Retinal pigment epithelial cell (primary cell): ENCODE measurements at regions not wholly inside any gene's neighbourhood (a gene's known extent, or its start where the extent isn't known, plus 50 kb on each side); places are given as distances from the start of the nearest gene placed in this dataset.

ENCODE experiments used
- DNase-seq: peaks from one replicate; pipeline ENCODE4 v3.0.0-alpha.2; 2010; ENCODE audit warnings: low read depth
- H3K4me3 ChIP-seq: 2 replicates; pipeline ENCODE4 v1.5.1; 2011; ENCODE audit warnings: mild to moderate bottlenecking, low read length, control low read depth, moderate library complexity
- TF ChIP-seq, protein P1 (sequence below): conservative IDR thresholded peaks from 2 replicates; pipeline ENCODE4 v1.5.1; 2011; ENCODE audit warnings: low read depth, low read length, control low read depth, inconsistent platforms

DNA sequence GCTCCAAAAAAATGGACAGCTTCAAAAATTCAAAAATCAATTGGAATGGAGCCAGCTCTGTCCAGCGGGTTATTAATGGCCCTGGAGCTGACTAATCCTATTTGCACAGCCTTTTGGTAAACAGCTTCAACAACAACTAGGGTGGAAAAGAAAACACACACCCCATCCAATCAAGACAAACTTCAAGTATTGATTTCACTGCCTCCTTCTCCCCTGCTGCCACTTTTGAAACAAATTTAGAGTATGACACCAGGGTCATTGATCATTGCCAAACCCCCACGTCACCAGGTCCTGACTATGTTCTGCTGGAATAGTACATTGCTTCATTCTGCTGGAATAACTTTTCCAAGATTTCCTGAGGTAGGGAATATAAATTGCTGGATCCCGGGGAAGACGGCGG lies 56.8 kb upstream of the GTF3A start:
- TF ChIP-seq, protein P1, sequence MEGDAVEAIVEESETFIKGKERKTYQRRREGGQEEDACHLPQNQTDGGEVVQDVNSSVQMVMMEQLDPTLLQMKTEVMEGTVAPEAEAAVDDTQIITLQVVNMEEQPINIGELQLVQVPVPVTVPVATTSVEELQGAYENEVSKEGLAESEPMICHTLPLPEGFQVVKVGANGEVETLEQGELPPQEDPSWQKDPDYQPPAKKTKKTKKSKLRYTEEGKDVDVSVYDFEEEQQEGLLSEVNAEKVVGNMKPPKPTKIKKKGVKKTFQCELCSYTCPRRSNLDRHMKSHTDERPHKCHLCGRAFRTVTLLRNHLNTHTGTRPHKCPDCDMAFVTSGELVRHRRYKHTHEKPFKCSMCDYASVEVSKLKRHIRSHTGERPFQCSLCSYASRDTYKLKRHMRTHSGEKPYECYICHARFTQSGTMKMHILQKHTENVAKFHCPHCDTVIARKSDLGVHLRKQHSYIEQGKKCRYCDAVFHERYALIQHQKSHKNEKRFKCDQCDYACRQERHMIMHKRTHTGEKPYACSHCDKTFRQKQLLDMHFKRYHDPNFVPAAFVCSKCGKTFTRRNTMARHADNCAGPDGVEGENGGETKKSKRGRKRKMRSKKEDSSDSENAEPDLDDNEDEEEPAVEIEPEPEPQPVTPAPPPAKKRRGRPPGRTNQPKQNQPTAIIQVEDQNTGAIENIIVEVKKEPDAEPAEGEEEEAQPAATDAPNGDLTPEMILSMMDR = no peak
- no peak overlapping the region for H3K4me3 ChIP-seq
- no peak for DNase-seq

DNA sequence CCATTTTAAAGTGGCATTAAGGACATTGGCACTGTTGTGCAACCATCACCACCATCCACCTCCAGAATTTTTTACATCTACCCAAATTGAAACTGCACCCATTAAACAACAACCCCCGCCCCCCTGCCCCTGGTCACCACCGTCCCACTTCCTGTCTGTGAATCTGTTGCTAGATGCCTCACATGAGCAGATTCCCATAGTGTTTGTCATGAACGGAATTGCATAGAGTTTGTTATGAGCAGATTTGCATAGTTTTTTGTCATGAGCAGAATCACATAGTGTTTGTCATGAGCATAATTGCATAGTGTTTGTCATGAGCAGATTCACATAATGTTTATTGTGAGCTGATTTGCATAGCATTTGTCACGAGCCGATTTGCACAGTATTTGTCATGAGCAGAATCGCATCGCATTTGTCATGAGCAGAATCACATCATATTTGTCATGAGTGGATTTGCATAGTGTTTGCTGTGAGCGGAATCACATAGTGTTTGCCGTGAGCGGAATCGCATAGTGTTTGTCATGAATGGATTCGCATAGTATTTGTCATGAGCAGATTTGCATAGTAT lies 54.0 kb upstream of the GTF3A start:
- no peak for DNase-seq
- H3K4me3 ChIP-seq = no peak overlapping the region
- TF ChIP-seq, protein P1 = no peak

DNA sequence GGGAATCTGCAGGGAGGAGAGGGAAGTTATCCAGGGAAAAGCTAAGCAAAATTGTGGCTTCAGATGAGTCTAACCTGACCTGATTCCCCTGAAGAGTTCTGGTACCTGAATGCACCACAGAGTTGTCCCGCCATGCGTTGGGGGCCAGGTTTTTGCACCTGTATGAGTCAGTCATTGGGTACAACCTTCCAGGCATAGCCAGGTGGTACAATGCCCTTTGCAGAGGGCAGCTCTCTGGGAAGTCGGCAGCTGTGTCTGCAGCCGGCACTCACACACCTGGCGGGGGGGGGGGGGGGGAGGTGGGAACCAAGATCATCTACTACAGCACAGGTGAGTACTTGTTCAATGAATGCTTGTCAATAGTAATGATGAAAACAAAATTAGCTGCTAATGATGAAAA lies 52.5 kb upstream of the GTF3A start:
- TF ChIP-seq, protein P1 = no peak
- H3K4me3 ChIP-seq = no peak overlapping the region
- no peak for DNase-seq

DNA sequence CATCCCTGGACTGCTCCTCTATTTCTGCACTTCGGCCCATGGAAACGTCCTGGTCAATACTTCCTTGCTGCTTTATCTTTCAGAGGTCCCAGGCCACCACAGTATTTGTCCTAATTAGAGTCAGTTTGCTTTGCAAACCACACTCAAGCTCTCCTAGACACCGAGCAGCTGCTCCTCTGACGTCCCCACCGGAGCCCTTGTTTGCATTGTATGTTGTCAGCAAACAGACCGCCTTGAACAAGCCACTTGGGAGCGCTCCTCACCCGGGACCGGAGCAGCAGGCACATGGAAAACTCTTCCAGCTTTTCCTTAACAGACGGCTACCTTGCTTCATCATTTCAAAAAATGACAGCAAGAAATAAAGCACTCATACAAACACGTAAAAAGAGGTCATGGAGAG lies 51.5 kb upstream of the GTF3A start:
- H3K4me3 ChIP-seq = no peak overlapping the region
- DNase-seq = no peak
- TF ChIP-seq, protein P1 = no peak

DNA sequence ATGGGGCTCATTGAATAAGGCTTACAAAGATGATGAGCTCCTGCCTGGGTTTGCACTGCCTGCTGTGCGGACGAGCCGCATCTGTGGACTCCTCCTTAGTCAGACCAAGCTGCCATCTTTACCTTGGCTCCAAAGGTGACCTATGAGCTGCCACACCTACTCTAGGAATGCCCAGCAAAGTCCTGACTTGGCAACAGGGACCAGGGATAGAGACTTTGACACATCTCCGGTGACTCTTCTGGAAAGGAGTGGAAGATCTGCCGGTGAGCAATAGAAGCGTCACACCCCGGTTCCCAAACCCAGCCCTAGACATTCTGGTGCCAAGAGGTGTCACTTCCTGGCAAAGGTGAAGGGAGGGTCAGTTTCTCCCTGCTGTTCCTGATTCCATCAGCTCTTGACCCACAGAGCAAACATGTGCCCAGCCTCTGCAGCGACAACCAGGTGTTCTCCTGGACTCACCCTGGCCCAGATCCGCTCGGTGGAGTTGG lies 50.2 kb upstream of the GTF3A start:
- DNase-seq = no peak
- TF ChIP-seq, protein P1 = no peak
- H3K4me3 ChIP-seq = no peak overlapping the region
